Left ventricle myocardium superior (tissue), 1 donor: ENCODE measurements at regions not wholly inside any gene's neighbourhood (a gene's known extent, or its start where the extent isn't known, plus 50 kb on each side); places are given as distances from the start of the nearest gene placed in this dataset.

Experiments
- ATAC-seq: fragments of 200-7000 bp; cut with Tn5 transposase; one replicate; pipeline ENCODE4 v1.9.1; 2020; ENCODE audit warnings: mild to moderate bottlenecking, moderate library complexity
- DNase-seq: peaks from one replicate; pipeline ENCODE4 v3.0.0-alpha.2; 2020
- intact Hi-C: fragments of 100-400 bp; cut with micrococcal nuclease; formaldehyde crosslinking; loops from one replicate; pipeline ENCODE4 v1.11.0; 2022
- donor health status: DM: no; HTN: yes; CAD: no; lungs with severe emphysema.

GRCh38 chr15:62573876-62574275, 408.8 kb upstream of the C2CD4B start:
- no peak for ATAC-seq
- no peak for DNase-seq
- intact Hi-C loops, result no loop called here

- ATAC-seq (no peak), DNase-seq (no peak)
- intact Hi-C loops, result no loop called here
Measured at GRCh38 chr15:62578546-62578945, 413.5 kb upstream of the C2CD4B start.

- ATAC-seq (no peak), DNase-seq (no peak)
- intact Hi-C loops, result no loop called here
Measured at GRCh38 chr15:62578960-62579359, 413.9 kb upstream of the C2CD4B start.

- ATAC-seq, result no peak
- DNase-seq, result no peak
- intact Hi-C loops, result no loop called here
Measured at GRCh38 chr15:62579842-62580241, 414.8 kb upstream of the C2CD4B start.

GRCh38 chr15:62582580-62582979, 417.5 kb upstream of the C2CD4B start:
- intact Hi-C loops, result no loop called here
- peak; percentile 31 for ATAC-seq

GRCh38 chr15:62584301-62585235, 419.5 kb upstream of the C2CD4B start:
- ATAC-seq (peak; percentile 89), DNase-seq (no peak)
- intact Hi-C loops, result no loop called here

More at GRCh38 chr15:62582580-62582979, 417.5 kb upstream of the C2CD4B start:
- DNase-seq, result no peak

- DNase-seq (no peak), ATAC-seq (no peak)
- intact Hi-C loops, result no loop called here
Measured at GRCh38 chr15:62588938-62589670, 424.0 kb upstream of the C2CD4B start.

- intact Hi-C loops, result no loop called here
- ATAC-seq (peak; percentile 50), DNase-seq (no peak)
Measured at GRCh38 chr15:62591842-62592838, 427.1 kb upstream of the C2CD4B start.

GRCh38 chr15:62592920-62593319, 427.8 kb upstream of the C2CD4B start:
- intact Hi-C loops, result no loop called here
- ATAC-seq, result no peak

GRCh38 chr15:62593681-62594399, 428.8 kb upstream of the C2CD4B start:
- intact Hi-C loops, result no loop called here
- no peak for DNase-seq
- no peak for ATAC-seq

More at GRCh38 chr15:62592920-62593319, 427.8 kb upstream of the C2CD4B start:
- no peak for DNase-seq

GRCh38 chr15:62598217-62598616, 433.1 kb upstream of the C2CD4B start:
- DNase-seq (no peak), ATAC-seq (no peak)
- intact Hi-C loops, result no loop called here

GRCh38 chr15:62599791-62600777, 435.0 kb upstream of the C2CD4B start:
- intact Hi-C loops, result no loop called here
- no peak for ATAC-seq

GRCh38 chr15:62601777-62602545, 436.9 kb upstream of the C2CD4B start:
- ATAC-seq (no peak), DNase-seq (no peak)
- intact Hi-C loops, result no loop called here

More at GRCh38 chr15:62599791-62600777, 435.0 kb upstream of the C2CD4B start:
- no peak for DNase-seq

- DNase-seq (no peak), ATAC-seq (peak; percentile 15)
- intact Hi-C loops, result no loop called here
Measured at GRCh38 chr15:62603742-62604141, 438.7 kb upstream of the C2CD4B start.

- no peak for DNase-seq
- intact Hi-C loops, result no loop called here
- peak; percentile 62 for ATAC-seq
Measured at GRCh38 chr15:62605282-62605681, 437.3 kb upstream of the TPM1 start.

- peak; percentile 31 for ATAC-seq
- DNase-seq, result no peak
Measured at GRCh38 chr15:62606376-62607113, 436.0 kb upstream of the TPM1 start.

More at GRCh38 chr15:62606376-62607113, 436.0 kb upstream of the TPM1 start:
- intact Hi-C loops, result no loop called here
